ENCODE measurements at regions not wholly inside any gene's neighbourhood (a gene's known extent, or its start where the extent isn't known, plus 50 kb on each side); places are given as distances from the start of the nearest gene placed in this dataset.

- TF ChIP-seq ATF3 (IDR thresholded peaks at IDR 0.05): no peak
- no peak for TF ChIP-seq SRF (IDR thresholded peaks at IDR 0.05; ENCODE audit: low read depth)
- TF ChIP-seq TCF7L2 (IDR thresholded peaks at IDR 0.05; ENCODE audit: borderline replicate concordance, extremely low read depth, insufficient read depth, insufficient read length): no peak
- TF ChIP-seq ZNF274 (IDR thresholded peaks at IDR 0.05; ENCODE audit: low read depth, low read length): no peak
- TF ChIP-seq CTCF (IDR thresholded peaks at IDR 0.05 in 2 of 3, conservative IDR thresholded peaks at IDR 0.05 in 1 of 3; ENCODE audit: borderline replicate concordance in 1 of 3, insufficient read depth in 1 of 3, low read depth in 2 of 3, low read length in 2 of 3): no peak
- TF ChIP-seq CEBPB (IDR thresholded peaks at IDR 0.05; ENCODE audit: low read depth): no peak
- no peak for TF ChIP-seq ZFX (IDR thresholded peaks at IDR 0.05)
Measured at GRCh38 chr4:180634306-180634705, 1608.9 kb upstream of the TENM3 start (continued).

- H3K36me3 ChIP-seq (ENCODE audit: control insufficient read depth in 1 of 2, insufficient read depth in 2 of 2, low read length in 2 of 2): no peaks in the 10 kb centered on the region
- H3K27me3 ChIP-seq (ENCODE audit: insufficient read depth, low read length): no peaks in the 10 kb centered on the region
- H3K79me2 ChIP-seq (ENCODE audit: insufficient read depth, low read length): no peaks in the 10 kb centered on the region
- no peaks in the 10 kb centered on the region for H3K9me3 ChIP-seq (ENCODE audit: control insufficient read depth in 1 of 2, insufficient read depth in 1 of 2, low read depth in 1 of 2, low read length in 2 of 2)
- no peak overlapping the region for H3K4me3 ChIP-seq (replicated peaks in 1 of 2; ENCODE audit: low read depth in 1 of 2, low read length in 2 of 2)
- H3K9me2 ChIP-seq (ENCODE audit: insufficient read depth): no peaks in the 10 kb centered on the region
- ChIA-PET POLR2A (no interaction called here), CTCF (no interaction called here), RAD21 (ENCODE audit: low non-redundant PET in 1 of 2, low total read pairs in 2 of 2, uncharacterized antibody in 2 of 2, unreplicated experiment in 2 of 2) (no interaction called here)
- TF ChIP-seq ZBTB33 (IDR thresholded peaks at IDR 0.05; ENCODE audit: extremely low read depth, insufficient replicate concordance, low read length): no peak
- no peak for TF ChIP-seq ZNF274 (IDR thresholded peaks at IDR 0.05; ENCODE audit: low read depth, low read length)
- TF ChIP-seq CEBPB (IDR thresholded peaks at IDR 0.05; ENCODE audit: low read depth): no peak
- TF ChIP-seq ELF1 (IDR thresholded peaks at IDR 0.05; ENCODE audit: borderline replicate concordance, low read depth): no peak
- no peak for TF ChIP-seq CBX3 (IDR thresholded peaks at IDR 0.05; ENCODE audit: low read depth)
- no peak for TF ChIP-seq ATF3 (IDR thresholded peaks at IDR 0.05)
- no peak for TF ChIP-seq MAX (IDR thresholded peaks at IDR 0.05)
- no peak for TF ChIP-seq YY1 (IDR thresholded peaks at IDR 0.05; ENCODE audit: extremely low read depth, insufficient replicate concordance, low read depth, low read length)
- no peak for DNase-seq (ENCODE audit: low read depth, low spot score)
- H3K4me2 ChIP-seq (ENCODE audit: low read length): no peak overlapping the region
- H3K9ac ChIP-seq (ENCODE audit: low read length): no peak overlapping the region
- no peak overlapping the region for H3K27ac ChIP-seq (ENCODE audit: low read depth, low read length)
- no peaks in the 10 kb centered on the region for H4K20me1 ChIP-seq (ENCODE audit: insufficient read depth)
- intact Hi-C loops (cut with micrococcal nuclease): no loop called here
- BruUV-seq (replicated peaks): no TSS peak
- no peak overlapping the region for H2AFZ ChIP-seq (ENCODE audit: low read depth, low read length, poor library complexity, severe bottlenecking)
- no peak for ATAC-seq
- H3K4me1 ChIP-seq (ENCODE audit: control insufficient read depth in 1 of 2, insufficient read depth in 2 of 2, low read length in 2 of 2): no peaks in the 10 kb centered on the region
Measured at GRCh38 chr4:180635281-180635680, 1607.9 kb upstream of the TENM3 start.

Data from HCT116 (cell line).